GM04504 (cell line): ENCODE measurements at regions not wholly inside any gene's neighbourhood (a gene's known extent, or its start where the extent isn't known, plus 50 kb on each side); places are given as distances from the start of the nearest gene placed in this dataset.
A peak's percentile ranks its signal among the peaks of the same experiment; 100 is the strongest.
"Not testable (repeated sequence)": the region's sequence is repeated elsewhere in the genome, so short reads cannot be mapped to it uniquely, and the experiment has no call there.

Experiments used
- DNase-seq: peaks from one replicate; pipeline ENCODE4 v3.0.0-alpha.2; 2012; ENCODE audit warnings: low read depth

GRCh38 chr5:145104106-145104505 lies 731.0 kb downstream of the PRELID2 start:
- DNase-seq, result no peak

DNA sequence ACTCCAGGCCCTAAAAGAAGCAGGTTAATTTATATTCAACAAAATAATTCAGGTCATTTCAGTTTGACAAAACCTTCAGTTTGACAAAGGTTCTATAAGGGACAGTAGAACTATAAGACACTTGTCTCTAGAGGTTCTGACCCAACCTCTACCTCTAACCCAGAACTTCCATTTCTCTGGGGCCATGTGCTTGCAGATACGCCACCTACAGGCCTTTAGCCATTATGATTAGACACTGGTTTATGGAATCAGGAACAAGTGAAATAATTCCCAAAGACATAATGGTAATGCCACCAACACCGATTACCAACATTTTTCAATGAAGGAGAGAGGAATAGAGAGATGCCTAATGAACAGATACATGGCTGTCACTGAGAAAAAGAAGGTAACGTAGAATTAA lies 733.9 kb downstream of the PRELID2 start:
- DNase-seq, result no peak

DNA sequence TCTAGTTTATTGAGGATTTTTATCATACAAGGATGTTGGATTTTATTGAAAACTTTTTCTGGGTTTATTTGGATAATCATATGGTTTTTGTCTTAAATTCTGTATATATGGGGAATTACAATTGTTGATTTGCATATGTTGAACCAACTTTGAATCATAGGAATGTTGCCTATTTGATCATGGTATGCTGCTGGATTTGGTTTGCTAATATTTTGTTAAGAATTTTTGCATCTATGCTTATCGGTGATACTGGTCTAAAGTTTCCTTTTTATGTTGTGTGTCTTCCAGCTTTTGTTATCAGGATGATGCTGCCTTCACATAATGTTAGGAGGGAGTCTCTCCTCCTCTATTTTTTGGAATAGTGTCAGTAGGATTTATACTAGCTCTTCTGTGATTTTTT lies 745.0 kb downstream of the PRELID2 start:
- DNase-seq, result no peak

DNA sequence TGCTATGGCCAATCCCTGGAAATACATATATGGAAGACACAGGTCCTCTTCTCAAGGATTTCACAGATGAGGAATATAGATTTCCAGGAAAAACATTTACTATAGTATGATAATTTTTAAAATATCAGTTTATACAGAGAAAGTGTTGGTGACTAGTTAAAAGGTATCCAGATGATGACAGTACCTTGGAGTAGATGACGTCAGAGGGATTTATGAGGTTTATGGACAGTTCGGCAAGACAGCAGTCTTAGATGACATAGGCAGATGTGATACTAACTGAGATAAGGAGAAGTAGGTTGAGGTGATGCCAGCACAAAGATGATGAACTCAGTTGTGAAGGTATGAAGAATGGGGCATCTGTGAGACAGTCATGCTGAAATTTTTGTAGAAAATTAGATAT lies 750.3 kb downstream of the PRELID2 start:
- DNase-seq, result no peak

GRCh38 chr5:145077028-145077427 lies 758.1 kb downstream of the PRELID2 start:
- DNase-seq, result no peak

GRCh38 chr5:145076040-145076439 lies 759.1 kb downstream of the PRELID2 start:
- no peak for DNase-seq

GRCh38 chr5:145072889-145073288 lies 762.3 kb downstream of the PRELID2 start:
- DNase-seq, result no peak

- DNase-seq, result no peak
These were observed 766.4 kb downstream of the PRELID2 start for GRCh38 chr5:145068721-145069120.

DNA sequence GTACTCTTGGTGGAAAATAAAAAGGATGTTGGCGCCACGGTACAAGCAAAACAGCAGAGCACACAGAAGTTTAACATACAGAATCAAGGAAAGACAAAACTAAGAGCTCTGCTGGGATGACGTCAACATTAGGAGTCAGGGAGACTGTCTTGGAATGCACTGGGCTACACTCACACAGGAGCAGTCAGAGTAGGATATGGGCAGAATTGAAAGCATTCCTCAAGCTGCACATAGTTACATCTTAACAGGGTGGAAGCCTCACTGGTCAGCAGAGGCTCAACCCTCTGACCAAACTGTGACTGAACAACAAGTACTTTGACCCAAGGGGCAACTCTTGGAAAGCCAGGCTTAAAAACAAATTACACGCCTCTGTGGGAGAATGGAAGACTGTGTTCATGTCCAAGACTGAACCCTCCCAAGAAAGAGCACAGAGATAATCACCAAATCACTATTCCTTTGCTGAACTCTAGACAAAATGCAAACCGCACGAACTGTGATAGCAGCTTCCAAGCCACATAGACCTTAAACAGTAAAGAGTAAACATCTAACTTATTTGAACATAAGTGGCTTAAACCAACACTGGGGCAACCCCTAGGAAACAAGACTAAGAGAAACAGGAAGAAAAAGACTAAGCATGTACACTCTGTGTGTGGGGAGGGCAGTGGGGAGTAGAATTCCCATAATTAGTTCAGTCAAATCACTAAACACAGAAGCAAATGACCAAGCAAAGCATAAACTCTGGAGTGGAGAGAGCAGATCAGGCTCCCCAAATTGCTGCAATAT lies 772.7 kb downstream of the PRELID2 start:
- DNase-seq, result no peak

GRCh38 chr5:145056800-145057199 lies 778.3 kb downstream of the PRELID2 start:
- peak; percentile 14 for DNase-seq

- no peak for DNase-seq
These were observed 785.0 kb downstream of the PRELID2 start for GRCh38 chr5:145050181-145050580.

DNA sequence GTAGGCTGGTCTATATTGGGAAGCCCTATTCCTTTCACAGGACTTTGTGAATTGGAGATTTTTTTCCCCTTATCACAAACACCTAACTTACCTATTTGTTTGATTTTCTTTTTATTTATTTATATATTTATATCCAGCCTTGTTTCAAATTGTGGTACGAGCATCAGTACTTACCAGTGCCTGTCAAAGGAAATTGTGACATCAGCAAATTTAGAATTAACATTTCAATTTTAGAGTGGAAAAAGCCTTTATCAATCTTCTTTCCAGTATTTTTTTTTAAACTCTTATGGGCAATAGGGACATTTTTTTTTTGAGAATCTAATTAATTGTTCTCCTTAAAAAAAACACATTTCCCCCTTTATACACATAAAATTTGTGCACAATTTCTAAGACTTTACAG lies 790.2 kb downstream of the PRELID2 start:
- no peak for DNase-seq

DNA sequence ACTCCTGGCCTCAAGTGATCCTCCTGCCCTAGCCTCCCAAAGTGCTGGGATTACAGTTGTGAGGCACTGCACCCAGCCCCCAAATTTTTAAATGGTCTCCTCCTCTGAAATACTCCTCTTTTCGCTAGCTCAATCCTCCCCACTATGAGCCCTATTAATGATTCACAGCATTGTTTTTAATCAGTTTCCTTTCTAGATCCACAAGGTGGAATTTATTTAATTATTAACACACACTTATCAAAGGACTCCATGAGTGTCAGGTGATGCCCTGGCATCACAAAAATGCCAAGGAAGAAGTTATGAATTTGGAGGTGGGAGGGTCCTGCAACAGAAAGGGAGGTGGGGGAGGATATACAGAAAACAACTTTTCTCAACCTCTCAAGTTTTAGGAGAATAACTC lies 806.5 kb downstream of the PRELID2 start:
- DNase-seq, result no peak

- no peak for DNase-seq
These were observed 807.9 kb downstream of the PRELID2 start for GRCh38 chr5:145027286-145027685.

DNA sequence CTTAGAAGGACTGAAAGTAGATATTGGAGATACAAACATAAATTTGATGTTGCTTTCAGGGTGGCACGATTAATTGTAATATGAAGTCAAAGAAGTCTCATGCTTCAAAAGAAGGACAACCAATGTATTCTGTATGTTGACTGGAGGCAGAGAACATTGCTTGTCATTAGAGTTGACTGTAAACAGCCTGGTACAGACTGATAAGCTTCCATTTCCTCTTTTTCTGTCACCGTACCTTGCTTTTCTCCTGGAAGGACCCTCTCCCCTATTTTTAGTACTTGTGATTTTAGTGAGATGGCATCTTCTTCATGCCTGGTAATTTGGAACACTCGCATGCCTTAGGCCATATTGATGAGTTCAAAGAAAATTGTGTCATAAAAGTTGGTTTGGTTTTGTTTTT lies 809.4 kb downstream of the PRELID2 start:
- DNase-seq, result no peak

DNA sequence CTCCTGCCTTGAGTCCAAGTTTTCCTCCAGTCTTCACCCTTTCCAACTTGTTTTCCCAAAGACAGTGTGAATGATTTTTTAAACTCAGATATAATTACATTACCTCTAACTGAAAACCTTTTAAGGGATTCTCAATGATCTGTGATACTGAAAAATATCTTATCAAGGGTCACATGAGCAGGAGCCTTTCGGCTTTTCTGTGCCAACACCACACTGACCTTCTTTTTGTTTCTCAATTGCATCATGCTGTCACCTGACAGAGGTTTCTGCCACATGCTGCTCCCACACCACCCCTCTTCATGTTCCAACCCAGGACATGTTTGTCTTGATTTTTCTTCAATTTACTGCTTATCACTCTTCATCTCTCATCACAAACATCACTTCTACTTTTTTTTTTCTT lies 820.0 kb downstream of the PRELID2 start:
- no peak for DNase-seq

DNA sequence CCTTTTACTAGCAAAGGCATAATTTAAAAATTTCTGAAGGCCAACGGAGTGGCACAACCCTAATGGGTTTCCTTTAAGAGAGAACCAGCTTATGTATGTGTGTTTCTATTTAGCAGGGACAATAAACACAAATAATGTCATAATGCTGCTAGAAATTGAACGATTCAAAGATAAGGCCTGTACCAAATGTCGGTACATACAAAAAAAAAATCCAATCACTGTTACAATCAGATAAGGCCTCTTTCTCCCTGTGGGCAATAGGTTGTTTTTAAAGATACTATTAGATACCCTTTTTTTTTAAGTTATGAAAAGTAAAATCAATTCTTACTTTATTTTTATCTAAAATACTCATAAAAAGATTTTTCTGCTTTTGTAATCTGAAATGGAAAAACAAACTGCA lies 821.0 kb downstream of the PRELID2 start:
- no peak for DNase-seq

DNA sequence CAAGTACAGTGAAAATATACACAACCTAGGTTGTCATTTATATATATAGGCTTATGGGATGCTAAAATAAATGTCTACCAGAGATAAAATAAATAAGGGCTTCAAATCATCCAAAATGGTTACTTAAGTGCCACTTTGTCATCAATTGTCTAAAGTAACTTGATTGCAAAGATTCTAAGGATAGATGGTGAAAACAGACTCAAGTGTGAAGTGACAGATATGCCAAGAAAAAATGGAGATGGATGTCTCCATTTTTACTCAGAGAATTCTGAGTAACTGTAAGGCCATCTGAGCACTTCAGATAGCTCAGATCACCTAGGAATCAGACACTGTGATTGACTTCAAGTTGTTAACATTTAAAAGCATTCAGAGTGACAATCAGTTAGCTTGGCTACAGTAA lies 824.3 kb downstream of the PRELID2 start:
- DNase-seq, result no peak

GRCh38 chr5:145008876-145009530 lies 826.1 kb downstream of the PRELID2 start:
- no peak for DNase-seq

GRCh38 chr5:144994356-144994755 lies 823.7 kb downstream of the KCTD16 start:
- not testable (repeated sequence) for DNase-seq

- DNase-seq, result no peak
These were observed 812.4 kb downstream of the KCTD16 start for GRCh38 chr5:144983101-144983500.

DNA sequence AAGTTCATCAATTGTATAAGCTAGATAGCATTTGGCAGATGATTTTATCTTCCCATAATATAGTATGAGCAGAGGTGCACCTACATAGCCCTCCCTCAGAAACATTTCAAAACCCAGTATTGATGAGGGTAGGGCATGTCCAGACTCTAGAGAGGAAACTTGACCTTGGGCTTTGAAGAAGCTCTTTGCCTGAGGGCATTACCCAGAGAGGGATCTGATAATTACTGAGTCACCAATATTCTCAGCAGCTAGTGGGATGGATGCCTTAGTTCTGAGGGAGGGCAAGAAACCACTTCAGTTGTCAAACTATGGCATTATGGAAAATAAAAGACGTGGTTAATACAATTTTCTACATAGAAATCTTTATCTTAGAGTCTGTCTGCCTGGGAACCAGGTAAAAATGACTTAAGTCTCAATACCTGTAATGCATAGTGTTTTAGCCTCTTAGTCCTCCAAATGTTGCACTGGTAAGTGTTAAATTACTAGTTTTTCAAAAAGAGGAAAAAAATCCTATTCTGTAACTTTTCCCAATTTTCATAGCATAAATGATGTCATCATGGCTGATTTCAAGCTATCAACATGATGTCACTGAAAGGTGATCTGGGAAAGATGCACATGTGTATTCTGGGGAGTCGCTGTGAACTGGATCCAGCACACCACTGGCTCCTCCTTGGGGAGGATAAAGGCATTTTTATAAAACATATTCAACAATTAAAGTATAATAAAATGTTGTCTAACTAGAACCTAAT lies 809.0 kb downstream of the KCTD16 start:
- DNase-seq, result no peak

GRCh38 chr5:144972317-144972716 lies 801.6 kb downstream of the KCTD16 start:
- DNase-seq, result no peak
